ENCODE measurements at regions not wholly inside any gene's neighbourhood (a gene's known extent, or its start where the extent isn't known, plus 50 kb on each side); places are given as distances from the start of the nearest gene placed in this dataset.

GRCh38 chr6:166252601-166253000 is 55.6 kb downstream of the PRR18 start:
- TF ChIP-seq GATA2 (CRISPR knock-in tag; IDR thresholded peaks at IDR 0.05) (no peak), EP300 (IDR thresholded peaks at IDR 0.05; ENCODE audit: borderline replicate concordance in 1 of 2, low read depth in 1 of 2, low read length in 1 of 2) (no peak), CTCF (IDR thresholded peaks at IDR 0.05) (no peak), TEAD4 (IDR thresholded peaks at IDR 0.05; ENCODE audit: borderline replicate concordance, insufficient read depth) (no peak), RAD21 (IDR thresholded peaks at IDR 0.05; ENCODE audit: low read length) (no peak), POLR2AphosphoS5 (IDR thresholded peaks at IDR 0.05; ENCODE audit: low read depth, low read length) (no peak), TCF12 (IDR thresholded peaks at IDR 0.05) (no peak), FOXM1 (IDR thresholded peaks at IDR 0.05; ENCODE audit: low read depth) (no peak), EZH2phosphoT487 (IDR thresholded peaks at IDR 0.05; ENCODE audit: borderline replicate concordance, low read depth) (no peak), RCOR1 (IDR thresholded peaks at IDR 0.05; ENCODE audit: low read length) (no peak), TAF1 (IDR thresholded peaks at IDR 0.05; ENCODE audit: borderline replicate concordance, low read depth, low read length) (no peak), MXI1 (IDR thresholded peaks at IDR 0.05; ENCODE audit: low read depth, low read length) (no peak)
